NCI-H748 (cell line): ENCODE measurements at regions not wholly inside any gene's neighbourhood (a gene's known extent, or its start where the extent isn't known, plus 50 kb on each side); places are given as distances from the start of the nearest gene placed in this dataset.

Source experiments
- DNase-seq: peaks from one replicate; lab custom pipeline; 2025; ENCODE audit not compliant: unreplicated experiment; lab: John Stamatoyannopoulos, UW

GRCh38 chr16:54389836-54390494 lies 103.4 kb upstream of the IRX3 start:
- DNase-seq: no peak

- DNase-seq: no peak
Measured at GRCh38 chr16:54385141-54385540, 98.6 kb upstream of the IRX3 start.

GRCh38 chr16:54381601-54382313 lies 95.2 kb upstream of the IRX3 start:
- no peak for DNase-seq

GRCh38 chr16:54375071-54375470 lies 88.5 kb upstream of the IRX3 start:
- peak; percentile 9 for DNase-seq

- DNase-seq: no peak
Measured at GRCh38 chr16:54373534-54374520, 87.2 kb upstream of the IRX3 start.

- DNase-seq: peak; percentile 70
Measured at GRCh38 chr16:54370278-54371040, 83.9 kb upstream of the IRX3 start.

GRCh38 chr16:54369861-54370260 lies 83.3 kb upstream of the IRX3 start:
- DNase-seq: no peak

- DNase-seq: no peak
Measured at GRCh38 chr16:54366943-54367342, 80.4 kb upstream of the IRX3 start.

- DNase-seq: no peak
Measured at GRCh38 chr16:54365990-54366634, 79.5 kb upstream of the IRX3 start.

- no peak for DNase-seq
Measured at GRCh38 chr16:54363766-54364165, 77.2 kb upstream of the IRX3 start.

GRCh38 chr16:54362591-54363206 lies 76.1 kb upstream of the IRX3 start:
- DNase-seq: peak; percentile 9

GRCh38 chr16:54361246-54361645 lies 74.7 kb upstream of the IRX3 start:
- DNase-seq: no peak

GRCh38 chr16:54360681-54361080 lies 74.1 kb upstream of the IRX3 start:
- DNase-seq: no peak

GRCh38 chr16:54359555-54359954 lies 73.0 kb upstream of the IRX3 start:
- no peak for DNase-seq

- DNase-seq: no peak
Measured at GRCh38 chr16:54359081-54359480, 72.5 kb upstream of the IRX3 start.

- no peak for DNase-seq
Measured at GRCh38 chr16:54356391-54356790, 69.8 kb upstream of the IRX3 start.

- no peak for DNase-seq
Measured at GRCh38 chr16:54355251-54355650, 68.7 kb upstream of the IRX3 start.

GRCh38 chr16:54353097-54353496 lies 66.5 kb upstream of the IRX3 start:
- no peak for DNase-seq

GRCh38 chr16:54351171-54351570 lies 64.6 kb upstream of the IRX3 start:
- DNase-seq: no peak

GRCh38 chr16:54347961-54348360 lies 61.4 kb upstream of the IRX3 start:
- DNase-seq: no peak
